Bronchial epithelial cell (primary cell): ENCODE measurements at regions not wholly inside any gene's neighbourhood (a gene's known extent, or its start where the extent isn't known, plus 50 kb on each side); places are given as distances from the start of the nearest gene placed in this dataset.

Source experiments
- DNase-seq: peaks from one replicate; pipeline ENCODE4 v3.0.0-alpha.2; 2010; ENCODE audit warnings: low read depth
- FAIRE-seq: peaks from 2 replicates; lab custom pipeline; 2011; peaks lifted over from hg19 to GRCh38; lab: Jason Lieb, UNC
- H3K27me3 ChIP-seq: 2 replicates; pipeline ENCODE4 v1.5.1; 2011; ENCODE audit warnings: low read length; ENCODE audit not compliant: control insufficient read depth, insufficient read depth
- H3K36me3 ChIP-seq: 2 replicates; pipeline ENCODE4 v1.5.1; 2011; ENCODE audit warnings: low read length; ENCODE audit not compliant: control insufficient read depth, insufficient read depth
- H3K4me3 ChIP-seq: 2 replicates; pipeline ENCODE4 v1.5.1; 2011; ENCODE audit warnings: mild to moderate bottlenecking, low read depth, low read length, control low read depth
- TF ChIP-seq, protein P1 (sequence below): IDR thresholded peaks from 2 replicates; pipeline ENCODE4 v1.5.1; 2011; ENCODE audit warnings: mild to moderate bottlenecking, moderate library complexity, low read length, control low read depth, inconsistent platforms; ENCODE audit not compliant: insufficient read depth, severe bottlenecking

DNA sequence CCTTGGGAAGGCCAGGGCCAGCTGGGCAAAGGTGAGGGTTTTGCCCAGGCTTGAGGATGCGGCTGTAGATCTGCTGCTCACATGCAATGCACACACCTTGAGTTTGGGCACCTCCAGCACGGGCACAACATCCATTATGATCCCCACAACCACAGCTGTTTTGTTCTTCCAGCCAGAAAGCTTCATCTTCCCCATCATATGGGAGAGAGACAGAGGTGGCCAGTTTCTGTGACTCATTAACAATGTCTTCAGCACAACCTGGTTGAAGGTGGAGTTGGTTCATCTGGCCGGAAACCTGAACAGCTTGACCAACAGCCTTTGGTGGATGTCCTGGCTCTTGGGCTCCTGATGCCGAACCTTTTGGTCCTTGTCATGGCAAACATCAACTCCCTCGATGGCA lies 163.7 kb upstream of the CCND2 start:
- Histone ChIP-seq H3K36me3 (no peaks in the 10 kb centered on the region), H3K27me3 (no peaks in the 10 kb centered on the region), H3K4me3 (no peak overlapping the region)
- FAIRE-seq (peak; percentile 18), DNase-seq (no peak)
- TF ChIP-seq, protein P1, sequence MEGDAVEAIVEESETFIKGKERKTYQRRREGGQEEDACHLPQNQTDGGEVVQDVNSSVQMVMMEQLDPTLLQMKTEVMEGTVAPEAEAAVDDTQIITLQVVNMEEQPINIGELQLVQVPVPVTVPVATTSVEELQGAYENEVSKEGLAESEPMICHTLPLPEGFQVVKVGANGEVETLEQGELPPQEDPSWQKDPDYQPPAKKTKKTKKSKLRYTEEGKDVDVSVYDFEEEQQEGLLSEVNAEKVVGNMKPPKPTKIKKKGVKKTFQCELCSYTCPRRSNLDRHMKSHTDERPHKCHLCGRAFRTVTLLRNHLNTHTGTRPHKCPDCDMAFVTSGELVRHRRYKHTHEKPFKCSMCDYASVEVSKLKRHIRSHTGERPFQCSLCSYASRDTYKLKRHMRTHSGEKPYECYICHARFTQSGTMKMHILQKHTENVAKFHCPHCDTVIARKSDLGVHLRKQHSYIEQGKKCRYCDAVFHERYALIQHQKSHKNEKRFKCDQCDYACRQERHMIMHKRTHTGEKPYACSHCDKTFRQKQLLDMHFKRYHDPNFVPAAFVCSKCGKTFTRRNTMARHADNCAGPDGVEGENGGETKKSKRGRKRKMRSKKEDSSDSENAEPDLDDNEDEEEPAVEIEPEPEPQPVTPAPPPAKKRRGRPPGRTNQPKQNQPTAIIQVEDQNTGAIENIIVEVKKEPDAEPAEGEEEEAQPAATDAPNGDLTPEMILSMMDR: no peak

DNA sequence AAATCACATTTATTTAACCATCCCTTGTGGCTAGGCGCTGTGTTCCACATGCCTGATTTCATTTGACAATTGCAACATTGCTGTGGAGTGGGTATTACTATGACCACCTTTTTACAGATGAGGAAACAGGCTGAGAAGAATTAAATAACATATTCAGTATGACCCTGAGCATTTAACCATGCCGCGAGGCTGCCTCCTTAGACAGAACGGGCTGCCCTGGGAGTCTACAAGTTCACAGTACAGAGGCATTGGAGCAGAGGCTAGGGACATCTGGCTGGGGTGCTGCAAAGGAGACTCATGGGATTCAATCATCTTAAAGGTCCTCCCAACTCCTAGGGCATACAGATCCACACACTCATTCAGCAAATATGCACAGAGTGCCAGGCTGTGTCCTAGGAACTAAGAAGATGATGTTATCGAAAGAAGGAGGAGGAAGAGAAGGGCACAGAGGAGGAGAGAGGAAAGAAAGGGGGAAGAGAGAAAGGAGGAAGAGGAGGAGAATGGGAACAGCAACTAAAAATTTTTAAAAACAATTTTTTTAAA lies 164.7 kb upstream of the CCND2 start:
- DNase-seq: peak; percentile 51
- peak; percentile 23 for FAIRE-seq
- H3K36me3 ChIP-seq: no peaks in the 10 kb centered on the region
- no peak overlapping the region for H3K4me3 ChIP-seq
- TF ChIP-seq, protein P1: no peak
- no peaks in the 10 kb centered on the region for H3K27me3 ChIP-seq

DNA sequence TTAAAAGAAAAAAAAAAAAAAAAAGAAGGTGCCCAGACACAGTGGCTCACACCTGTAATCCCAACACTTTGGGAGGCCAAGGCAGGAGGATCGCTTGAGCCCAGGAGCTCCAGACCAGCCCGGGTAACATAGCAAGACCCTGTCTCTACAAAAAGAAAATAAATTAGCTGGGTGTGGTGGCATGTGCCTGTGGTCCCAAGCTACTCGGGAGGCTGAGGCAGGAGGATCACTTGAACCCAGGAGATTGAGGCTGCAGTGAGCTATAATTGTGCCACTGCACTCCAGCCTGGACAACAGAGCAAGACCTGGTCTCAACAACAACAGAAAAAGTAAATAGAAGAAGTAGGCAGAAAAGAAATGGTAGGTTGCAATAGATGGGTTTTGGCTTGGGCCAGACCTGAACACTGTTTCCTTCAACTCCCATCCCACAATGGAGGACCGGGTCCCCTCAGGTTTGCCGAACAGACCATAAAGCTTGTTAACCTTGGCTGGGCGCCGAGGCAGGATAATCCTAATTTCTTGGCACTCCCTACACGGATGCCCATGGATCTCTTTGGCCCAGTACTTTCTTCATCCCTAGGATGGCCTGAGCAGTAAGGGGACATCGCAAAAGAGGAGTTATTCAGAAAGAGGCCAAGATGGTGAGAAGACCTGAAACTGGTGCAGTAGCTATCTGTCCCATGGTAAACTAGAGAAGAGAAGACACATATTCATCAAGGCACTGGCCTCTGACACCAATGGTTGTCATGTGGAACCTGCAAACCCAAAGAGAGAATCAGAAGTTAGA lies 165.5 kb upstream of the CCND2 start:
- DNase-seq: no peak
- peak; percentile 75 for FAIRE-seq
- TF ChIP-seq, protein P1: no peak
- Histone ChIP-seq H3K27me3 (no peaks in the 10 kb centered on the region), H3K36me3 (no peaks in the 10 kb centered on the region), H3K4me3 (no peak overlapping the region)

DNA sequence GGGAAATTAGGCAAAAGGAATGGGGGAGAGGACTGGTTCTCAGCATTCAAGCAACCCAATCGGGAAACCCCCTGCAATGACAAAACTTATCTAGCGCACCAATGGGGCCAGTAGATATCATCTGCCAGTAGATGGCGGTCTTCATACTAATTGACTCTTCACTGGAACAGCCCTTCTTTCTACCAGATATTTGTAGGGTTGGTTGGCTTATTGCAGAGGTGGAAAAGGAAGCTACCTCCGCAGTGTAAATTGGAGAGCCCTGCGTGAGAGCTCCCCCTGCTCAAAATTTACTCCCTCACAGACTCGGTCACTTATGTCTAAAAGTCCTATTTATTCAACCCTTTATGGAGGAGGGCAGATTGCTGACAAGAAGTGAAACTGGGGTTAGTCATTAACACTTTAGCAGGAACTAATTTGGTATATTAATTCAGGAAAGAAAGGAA lies 166.1 kb upstream of the CCND2 start:
- Histone ChIP-seq H3K4me3 (no peak overlapping the region), H3K27me3 (no peaks in the 10 kb centered on the region), H3K36me3 (no peaks in the 10 kb centered on the region)
- TF ChIP-seq, protein P1: peak; percentile 76
- no peak for FAIRE-seq
- peak; percentile 71 for DNase-seq

DNA sequence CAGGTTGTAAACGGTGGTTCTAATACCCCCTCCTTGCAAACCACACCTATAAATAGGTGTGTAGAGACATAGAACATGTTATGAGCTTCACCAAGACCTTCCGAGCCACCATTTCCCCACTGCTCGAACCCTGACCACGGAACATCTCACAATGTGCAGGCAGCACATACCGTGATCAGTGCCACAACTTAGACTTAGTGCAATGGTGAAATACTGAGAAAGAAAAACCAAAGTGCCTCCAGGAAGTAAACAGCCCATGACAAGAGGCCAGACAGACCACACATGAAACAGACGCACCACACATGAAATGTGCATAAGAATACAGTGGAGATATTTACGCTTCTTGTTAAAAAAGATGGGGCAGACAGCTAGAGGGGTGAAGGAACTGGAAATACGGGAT lies 166.9 kb upstream of the CCND2 start:
- no peaks in the 10 kb centered on the region for H3K36me3 ChIP-seq
- H3K27me3 ChIP-seq: no peaks in the 10 kb centered on the region
- FAIRE-seq: no peak

More for the DNA sequence above, 166.9 kb upstream of the CCND2 start:
- DNase-seq: no peak
- TF ChIP-seq, protein P1: no peak
- no peak overlapping the region for H3K4me3 ChIP-seq
